Caco-2 (cell line): ENCODE measurements at regions not wholly inside any gene's neighbourhood (a gene's known extent, or its start where the extent isn't known, plus 50 kb on each side); places are given as distances from the start of the nearest gene placed in this dataset.
"Not testable (repeated sequence)": the region's sequence is repeated elsewhere in the genome, so short reads cannot be mapped to it uniquely, and the experiment has no call there.

Experiments
- BruUV-seq: library from RNA; stranded (reverse); fragments of 400-500 nt; replicated peaks from 2 replicates; lab custom pipeline; 2021; lab: Mats Ljungman, UMichigan
- CTCF ChIA-PET: fragments of 300-600 bp; sonication (Branson Sonifier 250); formaldehyde crosslinking; loops from one replicate; lab custom pipeline; 2022; ENCODE audit warnings: antibody characterized with exemption; lab: Charles Lee
- POLR2A ChIA-PET: fragments of 300-600 bp; sonication (Branson Sonifier 250); formaldehyde crosslinking; loops from one replicate; lab custom pipeline; 2022; ENCODE audit warnings: antibody characterized with exemption; lab: Charles Lee
- DNase-seq, 2 experiments: peaks; one replicate each; pipeline versions ENCODE4 v3.0.0 to v3.0.0-alpha.2; 2020 to 2022
- H3K27me3 ChIP-seq: replicated peaks from 2 replicates; pipeline ENCODE4 v1.6.0; 2011; ENCODE audit warnings: low read length; ENCODE audit not compliant: control insufficient read depth, insufficient read depth
- H3K36me3 ChIP-seq: 2 replicates; pipeline ENCODE4 v1.5.1; 2011; ENCODE audit warnings: low read length; ENCODE audit not compliant: control insufficient read depth, insufficient read depth
- H3K4me1 ChIP-seq: fragments of 250-450 bp; sonication (Bioruptor Pico); 2 replicates; pipeline ENCODE4 v1.5.1; 2020; ENCODE audit warnings: mild to moderate bottlenecking
- H3K4me3 ChIP-seq: 2 replicates; pipeline ENCODE4 v1.5.1; 2011; ENCODE audit warnings: low read depth, mild to moderate bottlenecking, control low read depth, low read length
- H3K9me3 ChIP-seq: fragments of 250-450 bp; sonication (Bioruptor Pico); 2 replicates; pipeline ENCODE4 v1.5.1; 2020; ENCODE audit warnings: mild to moderate bottlenecking, moderate library complexity
- H3K27ac Mint-ChIP-seq: one replicate; pipeline ENCODE4 v1.8.0; 2022; ENCODE audit warnings: mixed read lengths; ENCODE audit not compliant: unreplicated experiment
- H3K27me3 Mint-ChIP-seq: one replicate; pipeline ENCODE4 v1.8.0; 2022; ENCODE audit warnings: mixed read lengths; ENCODE audit not compliant: insufficient read depth, unreplicated experiment
- H3K36me3 Mint-ChIP-seq: one replicate; pipeline ENCODE4 v1.8.0; 2022; ENCODE audit warnings: mild to moderate bottlenecking, mixed read lengths; ENCODE audit not compliant: insufficient read depth, unreplicated experiment
- H3K4me1 Mint-ChIP-seq: one replicate; pipeline ENCODE4 v1.8.0; 2022; ENCODE audit warnings: low read depth, mixed read lengths; ENCODE audit not compliant: unreplicated experiment
- H3K4me3 Mint-ChIP-seq: one replicate; pipeline ENCODE4 v1.8.0; 2022; ENCODE audit warnings: mild to moderate bottlenecking, moderate library complexity, mixed read lengths; ENCODE audit not compliant: unreplicated experiment
- H3K9me3 Mint-ChIP-seq: one replicate; pipeline ENCODE4 v1.8.0; 2022; ENCODE audit warnings: mixed read lengths; ENCODE audit not compliant: unreplicated experiment
- intact Hi-C: fragments of 100-400 bp; cut with micrococcal nuclease; formaldehyde crosslinking; loops from one replicate; pipeline ENCODE4 v1.10.0; 2022; ENCODE audit not compliant: unreplicated experiment
- TF ChIP-seq, protein P1 (sequence below), 2 experiments: fragments of 200-600 bp in 1 of 2; IDR thresholded peaks; 1 replicate in 1 of 2; 2 replicates in 1 of 2; pipeline versions ENCODE4 v1.5.1 to v1.8.0; 2011 to 2022; ENCODE audit warnings: antibody characterized with exemption in 1 of 2, control low read depth in 1 of 2, inconsistent platforms in 1 of 2, low read depth in 1 of 2, low read length in 1 of 2, mild to moderate bottlenecking in 1 of 2, moderate library complexity in 1 of 2; ENCODE audit not compliant: insufficient read depth in 1 of 2, severe bottlenecking in 1 of 2, unreplicated experiment in 1 of 2

DNA sequence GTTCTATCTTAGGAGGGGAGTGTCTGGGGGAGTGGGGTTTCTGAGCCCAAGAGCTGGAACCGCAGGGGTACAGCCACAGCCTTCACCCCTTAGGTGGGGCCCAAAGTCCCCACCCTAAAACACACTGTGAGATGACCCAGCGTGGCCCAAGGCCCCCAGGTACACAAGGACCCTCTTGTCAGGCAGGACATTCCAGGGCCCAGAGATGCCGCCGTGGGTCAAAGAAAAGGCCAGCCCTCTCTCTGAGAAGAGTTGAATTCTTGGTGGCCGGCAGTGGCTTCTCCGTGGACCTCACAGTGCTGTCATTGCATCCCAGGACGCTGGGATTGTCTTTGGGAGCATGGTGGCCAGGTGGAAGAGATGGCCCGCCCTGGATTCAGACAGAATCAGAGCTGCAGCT is 176.3 kb upstream of the C1orf174 start:
- Mint-ChIP-seq H3K36me3 (no peaks in the 10 kb centered on the region), H3K27ac (no peak overlapping the region), H3K9me3 (no peaks in the 10 kb centered on the region), H3K27me3 (peaks cover 12% of the 10 kb centered on the region), H3K4me1 (no peaks in the 10 kb centered on the region), H3K4me3 (no peak overlapping the region)
- Histone ChIP-seq H3K36me3 (no peaks in the 10 kb centered on the region), H3K27me3 (no peaks in the 10 kb centered on the region), H3K4me1 (no peaks in the 10 kb centered on the region), H3K9me3 (no peaks in the 10 kb centered on the region), H3K4me3 (no peak overlapping the region)
- intact Hi-C loops: no loop called here
- ChIA-PET CTCF (no interaction called here), POLR2A (no interaction called here)
- no peak for DNase-seq
- TF ChIP-seq, protein P1, sequence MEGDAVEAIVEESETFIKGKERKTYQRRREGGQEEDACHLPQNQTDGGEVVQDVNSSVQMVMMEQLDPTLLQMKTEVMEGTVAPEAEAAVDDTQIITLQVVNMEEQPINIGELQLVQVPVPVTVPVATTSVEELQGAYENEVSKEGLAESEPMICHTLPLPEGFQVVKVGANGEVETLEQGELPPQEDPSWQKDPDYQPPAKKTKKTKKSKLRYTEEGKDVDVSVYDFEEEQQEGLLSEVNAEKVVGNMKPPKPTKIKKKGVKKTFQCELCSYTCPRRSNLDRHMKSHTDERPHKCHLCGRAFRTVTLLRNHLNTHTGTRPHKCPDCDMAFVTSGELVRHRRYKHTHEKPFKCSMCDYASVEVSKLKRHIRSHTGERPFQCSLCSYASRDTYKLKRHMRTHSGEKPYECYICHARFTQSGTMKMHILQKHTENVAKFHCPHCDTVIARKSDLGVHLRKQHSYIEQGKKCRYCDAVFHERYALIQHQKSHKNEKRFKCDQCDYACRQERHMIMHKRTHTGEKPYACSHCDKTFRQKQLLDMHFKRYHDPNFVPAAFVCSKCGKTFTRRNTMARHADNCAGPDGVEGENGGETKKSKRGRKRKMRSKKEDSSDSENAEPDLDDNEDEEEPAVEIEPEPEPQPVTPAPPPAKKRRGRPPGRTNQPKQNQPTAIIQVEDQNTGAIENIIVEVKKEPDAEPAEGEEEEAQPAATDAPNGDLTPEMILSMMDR (IDR thresholded peaks at IDR 0.05; ENCODE audit: insufficient read depth in 1 of 2, low read depth in 1 of 2, low read length in 1 of 2, severe bottlenecking in 1 of 2, unreplicated experiment in 1 of 2): no peak
- BruUV-seq: no TSS peak

DNA sequence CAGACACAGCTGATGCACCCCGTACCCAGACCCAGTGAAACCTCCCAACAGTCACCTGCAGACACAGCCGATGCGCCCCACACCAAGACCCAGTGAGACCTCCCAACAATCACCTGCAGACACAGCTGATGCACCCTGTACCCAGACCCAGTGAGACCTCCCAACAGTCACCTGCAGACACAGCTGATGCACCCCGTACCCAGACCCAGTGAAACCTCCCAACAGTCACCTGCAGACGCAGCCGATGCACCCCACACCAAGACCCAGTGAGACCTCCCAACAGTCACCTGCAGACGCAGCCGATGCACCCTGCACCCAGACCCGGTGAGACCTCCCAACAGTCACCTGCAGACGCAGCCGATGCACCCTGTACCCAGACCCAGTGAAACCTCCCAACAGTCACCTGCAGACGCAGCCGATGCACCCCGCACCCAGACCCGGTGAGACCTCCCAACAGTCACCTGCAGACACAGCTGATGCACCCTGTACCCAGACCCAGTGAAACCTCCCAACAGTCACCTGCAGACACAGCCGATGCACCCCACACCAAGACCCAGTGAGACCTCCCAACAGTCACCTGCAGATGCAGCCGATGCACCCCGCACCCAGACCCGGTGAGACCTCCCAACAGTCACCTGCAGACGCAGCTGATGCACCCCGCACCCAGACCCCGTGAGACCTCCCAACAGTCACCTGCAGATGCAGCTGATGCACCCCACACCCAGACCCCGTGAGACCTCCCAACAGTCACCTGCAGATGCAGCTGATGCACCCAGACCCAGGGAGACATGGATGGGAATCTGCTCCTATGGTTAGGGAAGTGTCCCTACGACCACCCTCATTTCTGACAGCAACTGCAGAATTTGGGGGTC is 178.3 kb upstream of the C1orf174 start:
- H3K4me3 ChIP-seq, CTCF ChIA-PET, H3K4me1 Mint-ChIP-seq, H3K4me1 ChIP-seq, H3K9me3 Mint-ChIP-seq, H3K9me3 ChIP-seq, H3K27me3 Mint-ChIP-seq, H3K27ac Mint-ChIP-seq, intact Hi-C loops, POLR2A ChIA-PET, H3K36me3 ChIP-seq, BruUV-seq, DNase-seq, H3K36me3 Mint-ChIP-seq, H3K27me3 ChIP-seq, H3K4me3 Mint-ChIP-seq: not testable (repeated sequence)

DNA sequence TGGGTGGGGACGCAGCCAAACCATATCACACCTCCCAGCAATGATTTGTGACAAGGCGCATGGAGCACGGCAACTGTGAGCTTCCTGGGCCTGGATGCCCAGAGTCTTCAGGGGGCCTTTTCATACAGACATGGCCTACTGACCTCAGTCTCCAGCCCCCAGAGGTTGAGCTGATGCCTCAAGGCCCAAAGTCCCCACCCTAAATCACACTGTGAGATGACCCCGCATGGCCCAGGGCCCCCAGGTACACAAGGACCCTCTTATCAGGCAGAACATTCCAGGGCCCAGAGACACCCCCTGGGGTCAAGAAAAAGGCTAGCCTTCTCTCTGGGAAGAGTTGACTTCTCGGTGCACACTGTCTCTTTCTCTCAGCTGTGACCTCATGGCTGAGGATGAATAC is 179.7 kb upstream of the C1orf174 start:
- no peak overlapping the region for H3K4me3 Mint-ChIP-seq
- CTCF ChIA-PET: no interaction called here
- no peaks in the 10 kb centered on the region for H3K4me1 Mint-ChIP-seq
- H3K36me3 Mint-ChIP-seq: no peaks in the 10 kb centered on the region
- no TSS peak for BruUV-seq
- POLR2A ChIA-PET: no interaction called here
- H3K27me3 Mint-ChIP-seq: peaks cover 5% of the 10 kb centered on the region
- no peaks in the 10 kb centered on the region for H3K27me3 ChIP-seq
- intact Hi-C loops: no loop called here
- no peaks in the 10 kb centered on the region for H3K9me3 ChIP-seq
- TF ChIP-seq, protein P1 (IDR thresholded peaks at IDR 0.05; ENCODE audit: insufficient read depth in 1 of 2, low read depth in 1 of 2, low read length in 1 of 2, severe bottlenecking in 1 of 2, unreplicated experiment in 1 of 2): no peak
- no peak overlapping the region for H3K4me3 ChIP-seq
- no peak for DNase-seq
- no peaks in the 10 kb centered on the region for H3K9me3 Mint-ChIP-seq
- no peaks in the 10 kb centered on the region for H3K4me1 ChIP-seq
- no peaks in the 10 kb centered on the region for H3K36me3 ChIP-seq
- H3K27ac Mint-ChIP-seq: no peak overlapping the region
